GM12878 (cell line): ENCODE measurements at regions not wholly inside any gene's neighbourhood (a gene's known extent, or its start where the extent isn't known, plus 50 kb on each side); places are given as distances from the start of the nearest gene placed in this dataset.

ENCODE experiments used
- BCLAF1 ChIP-seq: fragments of 450-650 bp; IDR thresholded peaks from 2 replicates; pipeline ENCODE4 v1.6.1; 2017; ENCODE audit warnings: antibody characterized with exemption, mild to moderate bottlenecking, moderate library complexity
- CBX5 ChIP-seq: sonication (generic); IDR thresholded peaks from 2 replicates; pipeline ENCODE4 v1.6.1; 2016; ENCODE audit warnings: low read depth, moderate library complexity, mild to moderate bottlenecking, inconsistent platforms
- CEBPB ChIP-seq, 2 experiments: fragments of 150-350 bp in 1 of 2; IDR thresholded peaks; 2 replicates each; pipeline ENCODE4 v1.6.1; 2012 to 2014; ENCODE audit warnings: low read depth in 2 of 2, low read length in 2 of 2, borderline replicate concordance in 1 of 2, inconsistent platforms in 1 of 2
- CHD4 ChIP-seq: fragments of 200-600 bp; sonication (generic); IDR thresholded peaks from 2 replicates; pipeline ENCODE4 v1.6.1; 2016; ENCODE audit warnings: mild to moderate bottlenecking
- CREB1 ChIP-seq: IDR thresholded peaks from 2 replicates; pipeline ENCODE4 v1.6.1; 2012; ENCODE audit warnings: low read depth, mild to moderate bottlenecking, inconsistent platforms
- EP300 ChIP-seq, 2 experiments: fragments of 150-350 bp in 1 of 2; IDR thresholded peaks; 2 replicates each; pipeline ENCODE4 v1.6.1; 2011 to 2012; ENCODE audit warnings: low read depth in 2 of 2, low read length in 2 of 2, borderline replicate concordance in 1 of 2, improper control_type of control experiment in 1 of 2, inconsistent platforms in 1 of 2; ENCODE audit not compliant: control insufficient read depth in 1 of 2
- GABPA ChIP-seq: IDR thresholded peaks from 2 replicates; pipeline ENCODE4 v1.6.1; 2014; ENCODE audit warnings: antibody characterized with exemption, low read depth, mild to moderate bottlenecking, inconsistent platforms
- JUND ChIP-seq: IDR thresholded peaks from 2 replicates; pipeline ENCODE4 v1.6.1; 2012; ENCODE audit warnings: low read depth, mild to moderate bottlenecking, low read length, improper control_type of control experiment, moderate library complexity
- MTA3 ChIP-seq: IDR thresholded peaks from 2 replicates; pipeline ENCODE4 v1.6.1; 2012; ENCODE audit warnings: low read length, inconsistent platforms, borderline replicate concordance
- NFYA ChIP-seq: IDR thresholded peaks from 2 replicates; pipeline ENCODE4 v1.6.1; 2011; ENCODE audit warnings: low read depth, mild to moderate bottlenecking, low read length, improper control_type of control experiment, borderline replicate concordance
- NFYB ChIP-seq: IDR thresholded peaks from 2 replicates; pipeline ENCODE4 v1.6.1; 2011; ENCODE audit warnings: low read depth, mild to moderate bottlenecking, low read length, improper control_type of control experiment, moderate library complexity; ENCODE audit not compliant: insufficient read depth
- NR2C1 ChIP-seq: fragments of 450-650 bp; IDR thresholded peaks from 2 replicates; pipeline ENCODE4 v1.6.1; 2017; ENCODE audit warnings: antibody characterized with exemption, mild to moderate bottlenecking, moderate library complexity
- NR2F1 ChIP-seq: fragments of 450-650 bp; conservative IDR thresholded peaks from 2 replicates; pipeline ENCODE4 v1.6.1; 2017; ENCODE audit warnings: mild to moderate bottlenecking
- SIX5 ChIP-seq: IDR thresholded peaks from 2 replicates; pipeline ENCODE4 v1.6.1; 2011; ENCODE audit warnings: mild to moderate bottlenecking, low read depth, low read length, moderate library complexity; ENCODE audit not compliant: severe bottlenecking
- SMAD1 ChIP-seq: fragments of 450-650 bp; IDR thresholded peaks from 2 replicates; pipeline ENCODE4 v1.6.1; 2018; ENCODE audit warnings: mild to moderate bottlenecking, low read depth; ENCODE audit not compliant: partially characterized antibody
- SMAD5 ChIP-seq: IDR thresholded peaks from 2 replicates; pipeline ENCODE4 v1.6.1; 2016; ENCODE audit warnings: antibody characterized with exemption, low read depth
- SREBF2 ChIP-seq: IDR thresholded peaks from 2 replicates; pipeline ENCODE4 v1.6.1; 2012; ENCODE audit warnings: mild to moderate bottlenecking, low read length
- TAF1 ChIP-seq: IDR thresholded peaks from 2 replicates; pipeline ENCODE4 v1.6.1; 2011; ENCODE audit warnings: mild to moderate bottlenecking, low read depth, low read length, borderline replicate concordance
- TCF7 ChIP-seq: IDR thresholded peaks from 2 replicates; pipeline ENCODE4 v1.6.1; 2014; ENCODE audit warnings: antibody characterized with exemption, borderline replicate concordance
- ZNF207 ChIP-seq: fragments of 450-650 bp; IDR thresholded peaks from 2 replicates; pipeline ENCODE4 v1.6.1; 2014; ENCODE audit warnings: antibody characterized with exemption, mild to moderate bottlenecking, borderline replicate concordance
- ZNF622 ChIP-seq: fragments of 450-650 bp; IDR thresholded peaks from 2 replicates; pipeline ENCODE4 v1.6.1; 2017; ENCODE audit warnings: mild to moderate bottlenecking, inconsistent platforms
- TF ChIP-seq, protein P1 (sequence below): IDR thresholded peaks from 2 replicates; pipeline ENCODE4 v1.6.1; 2012; ENCODE audit warnings: mild to moderate bottlenecking, low read depth, low read length
- TF ChIP-seq, protein P2 (sequence below): fragments of 450-650 bp; IDR thresholded peaks from 2 replicates; pipeline ENCODE4 v1.6.1; 2017; ENCODE audit warnings: low read depth, mild to moderate bottlenecking, moderate library complexity

- TF ChIP-seq SIX5 (no peak), JUND (0 out of 2 replicates have a peak, but pooled peaks have one; percentile 72), CHD4 (no peak), SMAD1 (no peak), CBX5 (peak; percentile 90), MTA3 (peak; percentile 48; the same call in 1 of the 2 replicates), CREB1 (peak; percentile 53; the same call in 1 of the 2 replicates), ZNF622 (no peak), GABPA (peak; percentile 70), BCLAF1 (no peak), SMAD5 (peak; percentile 61; the same call in 1 of the 2 replicates), EP300 (IDR thresholded peaks at IDR 0.05; ENCODE audit: borderline replicate concordance in 1 of 2, control insufficient read depth in 1 of 2, low read depth in 2 of 2, low read length in 2 of 2) (peak; percentile 73 to 80; a peak in 3 of 4 replicates), NR2C1 (no peak), NR2F1 (peak; percentile 56; the same call in 1 of the 2 replicates), TAF1 (peak; percentile 18; the same call in 1 of the 2 replicates), TCF7 (no peak), NFYA (no peak), ZNF207 (no peak; the same call in 1 of the 2 replicates), SREBF2 (no peak), CEBPB (IDR thresholded peaks at IDR 0.05; ENCODE audit: borderline replicate concordance in 1 of 2, low read depth in 2 of 2, low read length in 2 of 2) (peak in 1 of 2 experiments; percentile 92; a peak in 2 of 4 replicates), NFYB (no peak)
- TF ChIP-seq, protein P1, sequence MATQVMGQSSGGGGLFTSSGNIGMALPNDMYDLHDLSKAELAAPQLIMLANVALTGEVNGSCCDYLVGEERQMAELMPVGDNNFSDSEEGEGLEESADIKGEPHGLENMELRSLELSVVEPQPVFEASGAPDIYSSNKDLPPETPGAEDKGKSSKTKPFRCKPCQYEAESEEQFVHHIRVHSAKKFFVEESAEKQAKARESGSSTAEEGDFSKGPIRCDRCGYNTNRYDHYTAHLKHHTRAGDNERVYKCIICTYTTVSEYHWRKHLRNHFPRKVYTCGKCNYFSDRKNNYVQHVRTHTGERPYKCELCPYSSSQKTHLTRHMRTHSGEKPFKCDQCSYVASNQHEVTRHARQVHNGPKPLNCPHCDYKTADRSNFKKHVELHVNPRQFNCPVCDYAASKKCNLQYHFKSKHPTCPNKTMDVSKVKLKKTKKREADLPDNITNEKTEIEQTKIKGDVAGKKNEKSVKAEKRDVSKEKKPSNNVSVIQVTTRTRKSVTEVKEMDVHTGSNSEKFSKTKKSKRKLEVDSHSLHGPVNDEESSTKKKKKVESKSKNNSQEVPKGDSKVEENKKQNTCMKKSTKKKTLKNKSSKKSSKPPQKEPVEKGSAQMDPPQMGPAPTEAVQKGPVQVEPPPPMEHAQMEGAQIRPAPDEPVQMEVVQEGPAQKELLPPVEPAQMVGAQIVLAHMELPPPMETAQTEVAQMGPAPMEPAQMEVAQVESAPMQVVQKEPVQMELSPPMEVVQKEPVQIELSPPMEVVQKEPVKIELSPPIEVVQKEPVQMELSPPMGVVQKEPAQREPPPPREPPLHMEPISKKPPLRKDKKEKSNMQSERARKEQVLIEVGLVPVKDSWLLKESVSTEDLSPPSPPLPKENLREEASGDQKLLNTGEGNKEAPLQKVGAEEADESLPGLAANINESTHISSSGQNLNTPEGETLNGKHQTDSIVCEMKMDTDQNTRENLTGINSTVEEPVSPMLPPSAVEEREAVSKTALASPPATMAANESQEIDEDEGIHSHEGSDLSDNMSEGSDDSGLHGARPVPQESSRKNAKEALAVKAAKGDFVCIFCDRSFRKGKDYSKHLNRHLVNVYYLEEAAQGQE, result 0 out of 2 replicates have a peak, but pooled peaks have one; percentile 23
- TF ChIP-seq, protein P2, sequence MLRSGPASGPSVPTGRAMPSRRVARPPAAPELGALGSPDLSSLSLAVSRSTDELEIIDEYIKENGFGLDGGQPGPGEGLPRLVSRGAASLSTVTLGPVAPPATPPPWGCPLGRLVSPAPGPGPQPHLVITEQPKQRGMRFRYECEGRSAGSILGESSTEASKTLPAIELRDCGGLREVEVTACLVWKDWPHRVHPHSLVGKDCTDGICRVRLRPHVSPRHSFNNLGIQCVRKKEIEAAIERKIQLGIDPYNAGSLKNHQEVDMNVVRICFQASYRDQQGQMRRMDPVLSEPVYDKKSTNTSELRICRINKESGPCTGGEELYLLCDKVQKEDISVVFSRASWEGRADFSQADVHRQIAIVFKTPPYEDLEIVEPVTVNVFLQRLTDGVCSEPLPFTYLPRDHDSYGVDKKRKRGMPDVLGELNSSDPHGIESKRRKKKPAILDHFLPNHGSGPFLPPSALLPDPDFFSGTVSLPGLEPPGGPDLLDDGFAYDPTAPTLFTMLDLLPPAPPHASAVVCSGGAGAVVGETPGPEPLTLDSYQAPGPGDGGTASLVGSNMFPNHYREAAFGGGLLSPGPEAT, result peak; percentile 32; the same call in 1 of the 2 replicates
Observed at GRCh38 chr2:64914735-64915509, 74.3 kb upstream of the SLC1A4 start (continued).
